Retinal pigment epithelial cell (primary cell): ENCODE measurements at regions not wholly inside any gene's neighbourhood (a gene's known extent, or its start where the extent isn't known, plus 50 kb on each side); places are given as distances from the start of the nearest gene placed in this dataset.

Experiments
- DNase-seq: peaks from one replicate; pipeline ENCODE4 v3.0.0-alpha.2; 2010; ENCODE audit warnings: low read depth
- H3K4me3 ChIP-seq: 2 replicates; pipeline ENCODE4 v1.5.1; 2011; ENCODE audit warnings: mild to moderate bottlenecking, low read length, control low read depth, moderate library complexity
- TF ChIP-seq, protein P1 (sequence below): conservative IDR thresholded peaks from 2 replicates; pipeline ENCODE4 v1.5.1; 2011; ENCODE audit warnings: low read depth, low read length, control low read depth, inconsistent platforms

DNA sequence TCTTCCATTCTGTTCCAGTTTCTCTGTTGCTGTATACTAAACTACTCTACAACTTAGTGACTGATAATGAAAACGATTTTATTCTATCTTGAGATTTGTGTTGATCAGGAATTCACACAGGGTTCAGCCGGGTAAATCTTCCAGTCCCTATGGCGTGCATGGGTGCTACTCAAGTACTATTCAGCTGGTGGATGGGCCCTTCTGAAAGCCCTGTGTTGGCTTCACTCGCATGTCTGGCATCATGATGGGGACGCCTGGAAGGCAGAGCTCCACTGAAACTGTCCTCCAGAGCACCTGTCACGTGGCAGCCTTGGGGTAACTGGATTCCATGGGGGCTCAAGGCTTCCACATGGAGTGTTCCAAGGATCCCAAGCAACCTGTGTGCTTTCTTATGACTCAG is 86.0 kb upstream of the ZMIZ1 start:
- no peak for DNase-seq
- TF ChIP-seq, protein P1, sequence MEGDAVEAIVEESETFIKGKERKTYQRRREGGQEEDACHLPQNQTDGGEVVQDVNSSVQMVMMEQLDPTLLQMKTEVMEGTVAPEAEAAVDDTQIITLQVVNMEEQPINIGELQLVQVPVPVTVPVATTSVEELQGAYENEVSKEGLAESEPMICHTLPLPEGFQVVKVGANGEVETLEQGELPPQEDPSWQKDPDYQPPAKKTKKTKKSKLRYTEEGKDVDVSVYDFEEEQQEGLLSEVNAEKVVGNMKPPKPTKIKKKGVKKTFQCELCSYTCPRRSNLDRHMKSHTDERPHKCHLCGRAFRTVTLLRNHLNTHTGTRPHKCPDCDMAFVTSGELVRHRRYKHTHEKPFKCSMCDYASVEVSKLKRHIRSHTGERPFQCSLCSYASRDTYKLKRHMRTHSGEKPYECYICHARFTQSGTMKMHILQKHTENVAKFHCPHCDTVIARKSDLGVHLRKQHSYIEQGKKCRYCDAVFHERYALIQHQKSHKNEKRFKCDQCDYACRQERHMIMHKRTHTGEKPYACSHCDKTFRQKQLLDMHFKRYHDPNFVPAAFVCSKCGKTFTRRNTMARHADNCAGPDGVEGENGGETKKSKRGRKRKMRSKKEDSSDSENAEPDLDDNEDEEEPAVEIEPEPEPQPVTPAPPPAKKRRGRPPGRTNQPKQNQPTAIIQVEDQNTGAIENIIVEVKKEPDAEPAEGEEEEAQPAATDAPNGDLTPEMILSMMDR = no peak
- H3K4me3 ChIP-seq = no peak overlapping the region

DNA sequence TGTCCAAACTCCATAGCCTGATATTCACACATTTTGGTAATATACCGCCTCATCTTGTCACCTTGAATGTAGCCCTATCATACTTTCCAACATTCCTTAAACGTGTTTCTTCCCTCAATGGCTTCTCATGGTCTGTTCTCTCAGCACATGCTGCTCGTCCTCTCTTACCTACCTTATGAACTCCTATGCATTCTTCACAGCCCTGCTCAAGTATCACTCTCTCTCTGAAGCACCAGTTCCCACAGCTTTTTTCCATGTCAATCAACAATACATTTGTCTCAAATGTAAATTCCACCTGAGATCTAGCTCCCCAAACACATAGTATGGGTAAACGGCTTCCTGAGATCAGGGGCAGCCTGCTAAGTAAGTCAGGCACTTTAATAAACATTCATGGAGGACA is 85.2 kb upstream of the ZMIZ1 start:
- H3K4me3 ChIP-seq = no peak overlapping the region
- TF ChIP-seq, protein P1 = no peak
- DNase-seq = no peak

DNA sequence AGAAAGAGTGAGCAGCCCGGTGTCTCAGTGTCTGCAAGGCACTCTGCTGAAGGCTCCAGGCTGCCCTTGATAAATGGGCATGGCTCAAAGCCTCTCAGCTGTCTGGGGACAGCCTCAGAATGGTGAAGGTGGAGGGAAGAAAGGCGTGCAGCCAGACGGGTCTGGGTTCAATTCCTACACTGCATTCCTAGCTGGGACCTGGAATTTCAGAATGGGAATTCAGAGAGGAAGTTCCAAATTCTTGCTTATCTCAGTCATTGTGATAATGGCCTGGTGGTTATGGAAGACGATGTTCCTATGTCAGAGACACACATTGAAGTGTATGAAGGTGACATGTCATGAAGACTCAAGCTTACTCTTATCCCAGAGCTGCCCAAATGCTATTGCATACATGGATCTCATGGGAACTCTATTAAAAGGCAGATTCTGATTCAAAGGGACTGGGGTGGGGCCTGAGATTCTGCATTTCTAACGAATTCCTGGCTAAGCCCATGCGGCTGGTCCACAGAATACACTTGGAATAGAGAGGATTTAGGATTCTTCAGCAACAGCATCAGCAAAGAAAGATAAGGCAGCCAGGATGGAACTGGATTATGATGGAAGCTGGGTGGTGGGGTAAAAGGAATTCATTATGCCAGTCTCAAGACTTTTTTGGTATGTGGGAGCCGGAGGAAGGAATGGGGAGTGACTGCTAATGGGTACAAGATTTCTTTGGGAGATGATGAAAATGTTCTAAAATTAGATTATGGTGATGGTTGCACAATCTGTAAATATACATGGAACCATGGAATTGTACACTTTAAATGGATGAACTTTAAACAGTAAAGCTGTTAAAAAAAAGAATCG is 82.6 kb upstream of the ZMIZ1 start:
- DNase-seq = peak; percentile 46
- no peak overlapping the region for H3K4me3 ChIP-seq
- TF ChIP-seq, protein P1 = no peak

DNA sequence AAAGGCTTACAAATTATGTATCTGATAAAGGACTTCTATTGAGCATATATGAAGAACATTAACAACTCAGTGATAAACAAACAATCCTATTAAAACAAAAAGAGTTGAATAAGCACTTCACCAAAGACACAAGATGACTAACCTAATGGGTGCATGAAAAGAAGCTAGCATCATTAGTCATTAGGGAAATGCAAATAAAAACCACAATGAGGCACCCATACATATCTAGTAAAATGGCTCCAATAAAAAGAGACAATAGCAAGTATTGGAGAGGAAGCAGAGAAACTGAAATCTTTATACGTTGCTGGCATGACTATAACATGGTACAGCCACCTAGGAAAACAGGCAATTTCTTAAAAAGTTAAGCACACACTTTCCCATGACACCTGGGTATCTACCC is 77.6 kb upstream of the ZMIZ1 start:
- no peak overlapping the region for H3K4me3 ChIP-seq
- no peak for DNase-seq
- TF ChIP-seq, protein P1 = no peak

DNA sequence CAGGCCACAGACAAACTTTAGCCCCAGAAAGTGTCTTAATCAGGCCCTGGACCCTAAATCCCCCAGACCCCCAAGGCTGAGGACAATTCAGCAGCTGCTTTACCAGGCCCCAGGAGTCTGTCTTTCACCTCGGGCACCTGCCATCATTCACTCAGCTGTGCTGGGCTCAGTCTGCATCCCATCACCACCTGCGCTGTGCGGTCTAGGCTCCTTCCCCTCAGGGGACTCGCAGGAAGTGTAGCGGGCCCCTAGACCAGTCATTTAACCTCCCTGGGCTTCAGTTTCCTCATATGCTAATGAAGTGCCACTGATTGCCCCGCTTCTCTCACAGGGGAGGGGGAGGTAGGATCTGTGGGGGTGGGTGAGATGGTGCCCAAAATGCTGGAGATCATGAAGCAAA is 76.4 kb upstream of the ZMIZ1 start:
- no peak for DNase-seq

DNA sequence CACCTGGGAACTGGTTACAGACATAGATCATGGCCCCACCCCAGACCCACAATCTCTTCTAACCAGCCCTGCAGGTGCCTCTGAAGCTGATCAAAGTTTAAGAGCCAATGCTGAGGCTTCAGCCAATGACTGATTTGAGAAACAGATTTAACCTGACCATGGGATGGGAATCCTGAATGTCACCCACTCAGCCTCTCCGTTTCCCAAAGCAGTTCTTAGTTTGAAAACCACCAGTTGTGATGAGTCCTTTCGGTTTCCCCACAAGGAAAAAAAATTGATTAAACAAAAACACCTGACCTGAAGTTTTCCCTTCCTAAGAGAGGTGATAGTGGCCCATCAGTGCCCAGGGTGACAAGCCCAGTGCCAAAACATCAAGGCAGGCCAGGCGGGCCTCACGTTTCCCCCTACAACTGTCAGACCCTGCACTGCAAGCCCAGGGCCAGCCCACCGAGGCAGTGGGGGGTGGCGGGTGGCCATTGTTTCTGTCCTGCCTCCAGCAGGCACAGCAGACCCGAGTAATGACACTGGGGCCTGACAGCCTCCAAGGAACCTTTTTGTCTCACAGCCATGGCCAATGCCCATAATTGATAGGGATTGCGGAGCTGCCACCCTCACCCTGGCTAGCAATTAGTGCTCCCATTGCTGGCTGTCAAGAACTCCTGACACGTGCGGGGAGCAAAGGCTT is 75.4 kb upstream of the ZMIZ1 start:
- TF ChIP-seq, protein P1 = no peak
- H3K4me3 ChIP-seq = no peak overlapping the region
- no peak for DNase-seq

More for the DNA sequence above, 76.4 kb upstream of the ZMIZ1 start:
- no peak overlapping the region for H3K4me3 ChIP-seq
- TF ChIP-seq, protein P1 = no peak
